Panc1 (cell line): ENCODE measurements at regions not wholly inside any gene's neighbourhood (a gene's known extent, or its start where the extent isn't known, plus 50 kb on each side); places are given as distances from the start of the nearest gene placed in this dataset.

Source experiments
- ATAC-seq: fragments of 200-7000 bp; cut with Tn5 transposase; 2 replicates; pipeline ENCODE4 v1.9.1; 2020; ENCODE audit warnings: mild to moderate bottlenecking, moderate library complexity
- BruUV-seq: library from RNA; stranded (reverse); fragments of 400-500 nt; replicated peaks from 2 replicates; lab custom pipeline; 2021; lab: Mats Ljungman, UMichigan
- CTCF ChIA-PET: fragments of 300-600 bp; sonication (Branson Sonifier 250); formaldehyde crosslinking; loops from one replicate; lab custom pipeline; 2022; ENCODE audit warnings: antibody characterized with exemption; lab: Charles Lee
- POLR2A ChIA-PET: fragments of 300-600 bp; sonication (Branson Sonifier 250); formaldehyde crosslinking; loops from one replicate; lab custom pipeline; 2022; ENCODE audit warnings: antibody characterized with exemption; lab: Charles Lee
- DNase-seq: peaks from one replicate; pipeline ENCODE4 v3.0.0-alpha.2; 2010; ENCODE audit warnings: low read depth, low spot score
- H3K27ac ChIP-seq: 2 replicates; pipeline ENCODE4 v1.5.1; 2011; ENCODE audit warnings: mild to moderate bottlenecking, low read length, inconsistent platforms
- H3K27me3 ChIP-seq: fragments of 200-500 bp; sonication (Bioruptor generic); 2 replicates; pipeline ENCODE4 v1.6.0; 2014; ENCODE audit warnings: low read length, inconsistent platforms; ENCODE audit not compliant: control insufficient read depth, insufficient read depth
- H3K36me3 ChIP-seq: fragments of 200-500 bp; sonication (Bioruptor generic); 2 replicates; pipeline ENCODE4 v1.5.1; 2014; ENCODE audit warnings: inconsistent platforms, mild to moderate bottlenecking, low read length, moderate library complexity; ENCODE audit not compliant: control insufficient read depth, insufficient read depth
- H3K4me1 ChIP-seq: 2 replicates; pipeline ENCODE4 v1.5.1; 2011; ENCODE audit warnings: inconsistent platforms, mild to moderate bottlenecking, low read length, moderate library complexity; ENCODE audit not compliant: control insufficient read depth, insufficient read depth
- H3K4me3 ChIP-seq, 2 experiments: 2 replicates each; pipeline ENCODE4 v1.5.1; 2011 to 2012; ENCODE audit warnings: low read depth in 2 of 2, low read length in 2 of 2, mild to moderate bottlenecking in 2 of 2, inconsistent platforms in 1 of 2, moderate library complexity in 1 of 2
- H3K9me3 ChIP-seq: fragments of 200-500 bp; sonication (Bioruptor generic); 2 replicates; pipeline ENCODE4 v1.5.1; 2014; ENCODE audit warnings: low read depth, mild to moderate bottlenecking, inconsistent platforms, low read length, moderate library complexity; ENCODE audit not compliant: control insufficient read depth, insufficient read depth
- CTCF ChIP-seq: fragments of 450-650 bp; IDR thresholded peaks from 2 replicates; pipeline ENCODE4 v1.5.1; 2017; ENCODE audit warnings: mild to moderate bottlenecking
- POLR2AphosphoS5 ChIP-seq: IDR thresholded peaks from 2 replicates; pipeline ENCODE4 v1.6.1; 2012; ENCODE audit warnings: mild to moderate bottlenecking, low read depth, low read length, moderate library complexity
- REST ChIP-seq, 2 experiments: IDR thresholded peaks; 2 replicates each; pipeline ENCODE4 v1.6.1; 2011 to 2012; ENCODE audit warnings: low read depth in 2 of 2, control low read depth in 1 of 2, low read length in 1 of 2, mild to moderate bottlenecking in 1 of 2, moderate library complexity in 1 of 2; ENCODE audit not compliant: insufficient read depth in 1 of 2
- SIN3A ChIP-seq: IDR thresholded peaks from 2 replicates; pipeline ENCODE4 v1.6.1; 2012; ENCODE audit warnings: low read depth, mild to moderate bottlenecking, low read length, moderate library complexity, borderline replicate concordance; ENCODE audit not compliant: insufficient read depth
- TCF7L2 ChIP-seq: IDR thresholded peaks from 2 replicates; pipeline ENCODE4 v1.6.1; 2011; ENCODE audit warnings: mild to moderate bottlenecking, low read depth, low read length, inconsistent platforms
- in situ Hi-C: cut with HindIII; loops from 2 replicates; pipeline ENCODE4 v1.10.0; 2016; ENCODE audit warnings: low sequenced_read_pairs, low pct_unique_long_range_greater_than_20kb
- intact Hi-C: fragments of 100-400 bp; cut with micrococcal nuclease; formaldehyde crosslinking; loops from one replicate; pipeline ENCODE4 v1.10.0; 2022; ENCODE audit not compliant: unreplicated experiment

- TF ChIP-seq CTCF, result no peak
- TF ChIP-seq REST (IDR thresholded peaks at IDR 0.05; ENCODE audit: insufficient read depth in 1 of 2, low read depth in 2 of 2, low read length in 1 of 2), result no peak
- no peak for TF ChIP-seq POLR2AphosphoS5
- no peak for TF ChIP-seq TCF7L2
- no peak for TF ChIP-seq SIN3A
- Histone ChIP-seq H3K4me3 (no peak overlapping the region), H3K36me3 (no peaks in the 10 kb centered on the region), H3K27me3 (no peaks in the 10 kb centered on the region), H3K4me1 (no peaks in the 10 kb centered on the region), H3K9me3 (no peaks in the 10 kb centered on the region), H3K27ac (no peak overlapping the region)
- POLR2A ChIA-PET, result no interaction called here
- intact Hi-C loops (no loop called here), in situ Hi-C loops (no loop called here)
- ATAC-seq (no peak), DNase-seq (no peak)
- BruUV-seq, result no TSS peak
- CTCF ChIA-PET, result no interaction called here
These were observed 1331.7 kb downstream of the MRPL39 start for GRCh38 chr21:24275616-24276015.

- intact Hi-C loops, result no loop called here
- H3K27me3 ChIP-seq, result no peaks in the 10 kb centered on the region
- no peaks in the 10 kb centered on the region for H3K9me3 ChIP-seq
- no peak overlapping the region for H3K4me3 ChIP-seq
- no TSS peak for BruUV-seq
- H3K36me3 ChIP-seq, result no peaks in the 10 kb centered on the region
- CTCF ChIA-PET, result no interaction called here
- ATAC-seq, result no peak
- POLR2A ChIA-PET, result no interaction called here
- H3K27ac ChIP-seq, result no peak overlapping the region
- no peaks in the 10 kb centered on the region for H3K4me1 ChIP-seq
- no peak for TF ChIP-seq SIN3A
- no peak for TF ChIP-seq REST (IDR thresholded peaks at IDR 0.05; ENCODE audit: insufficient read depth in 1 of 2, low read depth in 2 of 2, low read length in 1 of 2)
- no peak for TF ChIP-seq TCF7L2
- TF ChIP-seq POLR2AphosphoS5, result no peak
- TF ChIP-seq CTCF, result no peak
- in situ Hi-C loops, result no loop called here
- DNase-seq, result no peak
These were observed 1334.8 kb downstream of the MRPL39 start for GRCh38 chr21:24272521-24272938.
